GM12878 (cell line): ENCODE measurements at regions not wholly inside any gene's neighbourhood (a gene's known extent, or its start where the extent isn't known, plus 50 kb on each side); places are given as distances from the start of the nearest gene placed in this dataset.

ENCODE experiments used
- ATAC-seq: fragments of 200-7000 bp; cut with Tn5 transposase; 3 replicates; pipeline ENCODE4 v1.9.1; 2020; ENCODE audit warnings: mild to moderate bottlenecking, moderate library complexity
- BruUV-seq: library from RNA; stranded (reverse); fragments of 400-500 nt; replicated peaks from 2 replicates; lab custom pipeline; 2021; lab: Mats Ljungman, UMichigan
- CTCF ChIA-PET: fragments of 300-600 bp; sonication (Branson Sonifier 250); formaldehyde crosslinking; extraction: SDS; loops from one replicate; lab custom pipeline; 2021; ENCODE audit warnings: inconsistent platforms; lab: Yijun Ruan, JAX
- POLR2A ChIA-PET: fragments of 350-600 bp; formaldehyde crosslinking; extraction: SDS; loops from one replicate; lab custom pipeline; 2021; ENCODE audit warnings: inconsistent platforms; lab: Charles Lee
- RAD21 ChIA-PET: fragments of 300-600 bp; sonication (Branson Sonifier 250); formaldehyde crosslinking; loops from one replicate; lab custom pipeline; 2023; ENCODE audit warnings: antibody characterized with exemption; ENCODE audit not compliant: unreplicated experiment; lab: Charles Lee
- SMC1A ChIA-PET: fragments of 300-600 bp; sonication (Branson Sonifier 250); formaldehyde crosslinking; loops from one replicate; lab custom pipeline; 2023; ENCODE audit not compliant: unreplicated experiment, uncharacterized antibody; lab: Charles Lee
- DNase-seq: peaks from one replicate; pipeline ENCODE4 v3.0.0-alpha.2; 2011; ENCODE audit warnings: low read depth, low spot score
- FAIRE-seq: peaks from 3 replicates; lab custom pipeline; 2011; peaks lifted over from hg19 to GRCh38; lab: Jason Lieb, UNC
- H2AFZ ChIP-seq: 2 replicates; pipeline ENCODE4 v1.6.0; 2011; ENCODE audit warnings: low read depth, low read length, control low read depth; ENCODE audit not compliant: control insufficient read depth
- H3K27ac ChIP-seq: 2 replicates; pipeline ENCODE4 v1.5.1; 2011; ENCODE audit warnings: control low read depth; ENCODE audit not compliant: control insufficient read depth, insufficient read depth
- H3K27me3 ChIP-seq, 2 experiments: replicated peaks in 1 of 2; 2 replicates each; pipeline versions ENCODE4 v1.6.0 to v1.6.1; 2011; ENCODE audit warnings: low read length in 1 of 2; ENCODE audit not compliant: control insufficient read depth in 2 of 2, insufficient read depth in 2 of 2
- H3K36me3 ChIP-seq, 2 experiments: 2 replicates each; pipeline ENCODE4 v1.5.1; 2011; ENCODE audit warnings: low read length in 1 of 2; ENCODE audit not compliant: control insufficient read depth in 2 of 2, insufficient read depth in 2 of 2
- H3K4me1 ChIP-seq: 2 replicates; pipeline ENCODE4 v1.6.1; 2011; ENCODE audit warnings: mild to moderate bottlenecking, low read length, moderate library complexity, mixed read lengths; ENCODE audit not compliant: control insufficient read depth, insufficient read depth
- H3K4me2 ChIP-seq: 2 replicates; pipeline ENCODE4 v1.6.0; 2011; ENCODE audit warnings: control low read depth; ENCODE audit not compliant: control insufficient read depth, insufficient read depth
- H3K4me3 ChIP-seq: fragments of 200-600 bp; sonication (generic); 2 replicates; pipeline ENCODE4 v1.5.1; 2016
- H3K79me2 ChIP-seq: 2 replicates; pipeline ENCODE4 v1.6.0; 2011; ENCODE audit warnings: low read length; ENCODE audit not compliant: control insufficient read depth, insufficient read depth
- H3K9ac ChIP-seq: 2 replicates; pipeline ENCODE4 v1.8.0; 2011; ENCODE audit warnings: low read length, control low read depth, mixed read lengths; ENCODE audit not compliant: control insufficient read depth, insufficient read depth
- H3K9me3 ChIP-seq: replicated peaks from 3 replicates; pipeline ENCODE4 v1.5.1; 2011; ENCODE audit warnings: mild to moderate bottlenecking, low read length; ENCODE audit not compliant: control insufficient read depth, insufficient read depth
- H4K20me1 ChIP-seq: 2 replicates; pipeline ENCODE4 v1.6.0; 2011; ENCODE audit not compliant: control insufficient read depth, insufficient read depth
- CTCF ChIP-seq, 3 experiments: IDR thresholded peaks in 2 of 3; conservative IDR thresholded peaks in 1 of 3; 2 replicates each; pipeline ENCODE4 v1.5.1; 2011; ENCODE audit warnings: low read depth in 3 of 3, low read length in 3 of 3, mild to moderate bottlenecking in 3 of 3, control low read depth in 2 of 3, moderate library complexity in 2 of 3, inconsistent platforms in 1 of 3, mixed read lengths in 1 of 3; ENCODE audit not compliant: control insufficient read depth in 2 of 3, insufficient read depth in 1 of 3; ENCODE audit errors: extremely low read depth in 1 of 3
- E4F1 ChIP-seq: fragments of 450-650 bp; IDR thresholded peaks from 2 replicates; pipeline ENCODE4 v1.6.1; 2018; ENCODE audit warnings: borderline replicate concordance, mild to moderate bottlenecking; ENCODE audit not compliant: partially characterized antibody
- EP300 ChIP-seq, 2 experiments: fragments of 150-350 bp in 1 of 2; IDR thresholded peaks; 2 replicates each; pipeline ENCODE4 v1.6.1; 2011 to 2012; ENCODE audit warnings: low read depth in 2 of 2, low read length in 2 of 2, borderline replicate concordance in 1 of 2, improper control_type of control experiment in 1 of 2, inconsistent platforms in 1 of 2; ENCODE audit not compliant: control insufficient read depth in 1 of 2
- FOXM1 ChIP-seq: IDR thresholded peaks from 2 replicates; pipeline ENCODE4 v1.6.1; 2012; ENCODE audit warnings: low read depth, mild to moderate bottlenecking, inconsistent platforms, low read length, moderate library complexity
- KDM1A ChIP-seq: fragments of 200-600 bp; sonication (generic); IDR thresholded peaks from 2 replicates; pipeline ENCODE4 v1.6.1; 2016; ENCODE audit warnings: borderline replicate concordance
- MYC ChIP-seq: IDR thresholded peaks from 2 replicates; pipeline ENCODE4 v1.6.1; 2011; ENCODE audit warnings: mild to moderate bottlenecking, low read length, moderate library complexity, inconsistent platforms; ENCODE audit not compliant: insufficient read depth, insufficient replicate concordance, insufficient read length, severe bottlenecking
- PBX3 ChIP-seq: IDR thresholded peaks from 2 replicates; pipeline ENCODE4 v1.6.1; 2011; ENCODE audit warnings: mild to moderate bottlenecking, low read depth, low read length, moderate library complexity; ENCODE audit not compliant: insufficient replicate concordance
- POLR2AphosphoS5 ChIP-seq: IDR thresholded peaks from 2 replicates; pipeline ENCODE4 v1.6.1; 2011; ENCODE audit warnings: mild to moderate bottlenecking, low read length, inconsistent platforms
- POU2F2 ChIP-seq: IDR thresholded peaks from 3 replicates; pipeline ENCODE4 v1.6.1; 2011; ENCODE audit warnings: low read depth, mild to moderate bottlenecking, low read length, borderline replicate concordance
- SMC3 ChIP-seq: IDR thresholded peaks from 2 replicates; pipeline ENCODE4 v1.6.1; 2011; ENCODE audit warnings: low read length, improper control_type of control experiment, borderline replicate concordance
- TARDBP ChIP-seq: IDR thresholded peaks from 2 replicates; pipeline ENCODE4 v1.6.1; 2016; ENCODE audit warnings: borderline replicate concordance
- TBL1XR1 ChIP-seq: IDR thresholded peaks from 2 replicates; pipeline ENCODE4 v1.6.1; 2012; ENCODE audit warnings: low read depth, low read length, improper control_type of control experiment
- ZNF217 ChIP-seq: fragments of 450-650 bp; IDR thresholded peaks from 2 replicates; pipeline ENCODE4 v1.6.1; 2017; ENCODE audit warnings: antibody characterized with exemption, mild to moderate bottlenecking
- ZZZ3 ChIP-seq: IDR thresholded peaks from 2 replicates; pipeline ENCODE4 v1.6.1; 2011; ENCODE audit warnings: low read depth; ENCODE audit not compliant: control insufficient read depth, insufficient read length
- WGBS: methylation state at CpG from one replicate; pipeline ENCODE4 v1.1.6; 2016; ENCODE audit warnings: low lambda C conversion rate; ENCODE audit not compliant: insufficient replicate concordance, insufficient coverage; ENCODE audit errors: missing lambda C conversion rate; 5-methylcytosine and 5-hydroxymethylcytosine counted together
- in situ Hi-C: fragments of 300-500 bp; cut with MboI; formaldehyde crosslinking; loops from 9 replicates; pipeline ENCODE4 v1.14.3; 2018; ENCODE audit warnings: mixed read lengths
- intact Hi-C: fragments of 100-400 bp; cut with micrococcal nuclease; formaldehyde crosslinking; loops from one replicate; pipeline ENCODE4 v1.14.2; 2022; ENCODE audit not compliant: unreplicated experiment

GRCh38 chr7:34385384-34385783 lies 272.6 kb upstream of the NPSR1 start:
- Histone ChIP-seq H3K4me1 (no peaks in the 10 kb centered on the region), H2AFZ (no peak overlapping the region), H3K4me3 (no peak overlapping the region), H3K27me3 (no peaks in the 10 kb centered on the region), H4K20me1 (no peaks in the 10 kb centered on the region), H3K9me3 (no peaks in the 10 kb centered on the region; the same call in 2 of the 3 replicates), H3K4me2 (no peak overlapping the region), H3K27ac (no peak overlapping the region), H3K79me2 (no peaks in the 10 kb centered on the region), H3K9ac (no peak overlapping the region), H3K36me3 (no peaks in the 10 kb centered on the region)
- intact Hi-C loops (no loop called here), in situ Hi-C loops (no loop called here)
- ChIA-PET POLR2A (interaction anchor here (0.7 kb wide), 1 partner anchor 17 kb away, joined by 4 read pairs; no protein-coding TSS in a partner anchor), SMC1A (interaction anchor here (1.3 kb wide), 1 partner anchor 11 kb away, joined by 3 read pairs; no protein-coding TSS in a partner anchor), RAD21 (no interaction called here), CTCF (no interaction called here)
- 6% methylated on average over 1 of the region's 1 CpG for WGBS
- ATAC-seq = no peak
- BruUV-seq = no TSS peak
- no peak for FAIRE-seq
- no peak for DNase-seq
- TF ChIP-seq SMC3 (no peak), E4F1 (no peak), POU2F2 (no peak), FOXM1 (no peak), POLR2AphosphoS5 (no peak), TBL1XR1 (no peak), PBX3 (no peak), ZZZ3 (no peak), CTCF (IDR thresholded peaks at IDR 0.05 in 2 of 3, conservative IDR thresholded peaks at IDR 0.05 in 1 of 3; ENCODE audit: control insufficient read depth in 2 of 3, extremely low read depth in 1 of 3, insufficient read depth in 1 of 3, low read depth in 3 of 3, low read length in 3 of 3) (no peak), ZNF217 (no peak), MYC (no peak), KDM1A (no peak), TARDBP (no peak), EP300 (IDR thresholded peaks at IDR 0.05; ENCODE audit: borderline replicate concordance in 1 of 2, control insufficient read depth in 1 of 2, low read depth in 2 of 2, low read length in 2 of 2) (no peak)
